GM21717 (cell line): ENCODE measurements at regions not wholly inside any gene's neighbourhood (a gene's known extent, or its start where the extent isn't known, plus 50 kb on each side); places are given as distances from the start of the nearest gene placed in this dataset.
"Not testable (repeated sequence)": the region's sequence is repeated elsewhere in the genome, so short reads cannot be mapped to it uniquely, and the experiment has no call there.

Experiments
- ATAC-seq: cut with Tn5 transposase; IDR thresholded peaks from one replicate; pipeline ENCODE4 v1.9.1; 2021; ENCODE audit warnings: mild to moderate bottlenecking, moderate library complexity; ENCODE audit not compliant: unreplicated experiment

GRCh38 chr14:87734577-87735360 lies 258.2 kb downstream of the GALC start:
- not testable (repeated sequence) for ATAC-seq

GRCh38 chr14:87733115-87733514 lies 259.9 kb downstream of the GALC start:
- not testable (repeated sequence) for ATAC-seq

DNA sequence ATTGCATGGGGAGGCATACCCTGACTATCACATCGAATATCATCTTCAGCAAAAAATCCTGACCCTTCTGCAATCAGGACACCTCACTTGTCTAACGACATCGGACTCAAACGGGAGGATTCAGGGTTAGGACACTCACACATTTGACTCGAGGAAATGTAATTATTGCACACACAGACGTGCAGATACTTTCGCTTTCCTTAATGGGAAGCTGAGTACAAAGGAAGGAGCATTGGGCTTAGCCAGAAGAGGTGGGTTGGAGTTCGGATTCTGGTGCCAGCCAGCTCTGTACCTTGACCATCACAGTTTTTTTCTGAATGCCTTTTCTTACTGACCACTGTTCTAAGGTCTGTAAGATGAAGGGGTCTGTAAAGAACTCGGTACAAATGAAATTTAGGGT lies 260.4 kb downstream of the GALC start:
- ATAC-seq: no peak

GRCh38 chr14:87725318-87725717 lies 267.7 kb downstream of the GALC start:
- no peak for ATAC-seq

DNA sequence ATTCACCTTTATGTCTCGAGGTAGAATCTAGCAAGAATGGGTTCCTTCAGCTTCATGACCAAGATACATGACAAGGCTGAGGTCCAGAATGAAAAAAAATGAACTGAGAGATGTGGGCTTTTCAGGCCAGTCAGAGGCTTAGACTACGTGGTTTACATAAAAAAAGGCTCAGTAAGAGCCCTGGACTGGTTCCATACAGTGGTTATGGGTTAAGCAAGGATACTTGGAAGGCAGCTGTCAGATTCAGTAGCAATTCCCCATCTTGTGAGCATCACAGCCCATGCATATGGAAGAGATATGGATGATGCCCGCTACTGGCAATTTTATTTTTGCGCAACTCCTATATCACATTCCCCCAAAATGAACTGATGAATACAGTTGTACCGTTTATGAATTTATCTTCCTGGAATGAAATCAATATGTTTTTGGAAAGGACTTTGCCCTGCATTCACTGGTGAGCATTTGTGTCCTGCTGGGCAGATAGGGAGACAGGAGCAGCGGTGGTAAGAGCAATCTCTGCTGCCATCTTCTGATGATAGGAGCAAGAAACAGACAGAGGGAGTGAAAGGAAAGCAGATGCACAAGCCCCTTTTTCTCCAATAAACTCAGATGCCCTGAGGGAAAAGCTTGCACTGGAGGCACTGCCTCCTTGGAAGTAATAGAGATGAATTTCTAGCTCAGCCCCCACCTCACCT lies 280.4 kb downstream of the GALC start:
- ATAC-seq: no peak

GRCh38 chr14:87705439-87705896 lies 287.5 kb downstream of the GALC start:
- ATAC-seq: no peak

GRCh38 chr14:87698481-87698880 lies 294.5 kb downstream of the GALC start:
- no peak for ATAC-seq

GRCh38 chr14:87696485-87696884 lies 296.5 kb downstream of the GALC start:
- ATAC-seq: no peak

- ATAC-seq: no peak
These were observed 301.7 kb downstream of the GALC start for GRCh38 chr14:87691042-87691881.

DNA sequence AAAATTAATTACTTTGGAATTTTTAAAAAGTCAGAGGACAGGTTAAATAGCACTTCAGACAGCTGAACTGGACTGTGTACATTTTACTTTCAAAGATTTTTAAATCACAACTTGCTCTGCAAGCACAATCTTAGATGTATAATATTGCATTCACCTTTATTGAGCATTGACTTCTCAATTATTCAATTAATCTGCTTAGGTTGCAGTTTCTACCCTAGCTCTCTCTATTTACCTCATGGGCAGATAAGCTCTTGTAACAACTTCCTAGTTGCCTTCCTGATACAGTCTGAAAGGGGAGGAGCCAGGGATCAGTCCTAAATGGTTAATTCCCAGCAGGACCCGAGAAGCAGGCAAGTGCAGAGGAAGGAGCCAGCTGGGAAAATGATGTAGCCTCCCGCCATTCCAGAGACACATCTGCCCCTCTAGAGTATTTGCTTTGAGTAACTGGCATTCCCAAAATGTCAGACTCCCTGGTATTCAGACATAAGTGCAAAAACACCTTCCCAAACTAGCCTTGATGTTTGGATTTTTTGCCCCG lies 302.8 kb downstream of the GALC start:
- no peak for ATAC-seq

GRCh38 chr14:87688524-87688923 lies 304.5 kb downstream of the GALC start:
- ATAC-seq: no peak

DNA sequence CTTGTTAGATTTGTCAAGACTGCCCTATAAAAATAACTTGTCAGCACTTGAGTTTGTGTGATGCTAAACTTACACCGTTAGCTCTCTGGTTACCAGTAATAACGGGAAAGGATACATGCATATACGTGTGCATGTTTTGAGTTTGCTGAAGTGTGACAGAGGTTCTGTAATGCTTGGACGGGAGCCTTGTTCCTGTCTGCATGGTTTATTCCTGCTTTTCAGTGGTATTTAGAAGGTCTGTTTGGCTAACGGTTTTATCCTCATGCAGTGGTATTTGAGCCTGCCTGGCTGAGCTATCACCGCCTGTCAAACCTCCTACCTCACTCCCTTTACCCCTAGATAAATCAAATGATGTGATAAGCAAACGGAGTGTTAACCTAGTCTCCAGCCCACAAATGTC lies 305.6 kb downstream of the GALC start:
- no peak for ATAC-seq

GRCh38 chr14:87686746-87687145 lies 306.2 kb downstream of the GALC start:
- ATAC-seq: no peak

DNA sequence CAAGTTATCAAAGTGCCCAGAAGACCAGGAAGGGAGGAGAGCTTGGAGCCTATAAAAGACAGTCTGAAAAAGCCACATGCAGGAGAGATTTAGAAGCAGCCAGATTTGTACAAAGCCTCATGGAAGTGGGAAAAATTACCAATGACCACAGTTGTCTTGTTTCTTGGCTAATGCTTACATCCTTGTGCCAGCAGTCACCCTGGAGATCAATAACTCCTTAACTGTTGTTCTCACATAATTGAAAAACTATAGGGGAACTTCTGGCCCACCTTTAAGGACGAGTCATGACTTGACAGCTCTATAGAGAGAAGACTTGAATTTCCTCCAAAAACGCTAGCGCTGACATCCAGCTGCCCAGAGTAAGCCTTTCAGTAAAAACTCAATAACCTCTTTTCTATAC lies 313.1 kb downstream of the GALC start:
- no peak for ATAC-seq

GRCh38 chr14:87678624-87679023 lies 314.4 kb downstream of the GALC start:
- ATAC-seq: no peak

- ATAC-seq: no peak
These were observed 316.1 kb downstream of the GALC start for GRCh38 chr14:87676814-87677437.

DNA sequence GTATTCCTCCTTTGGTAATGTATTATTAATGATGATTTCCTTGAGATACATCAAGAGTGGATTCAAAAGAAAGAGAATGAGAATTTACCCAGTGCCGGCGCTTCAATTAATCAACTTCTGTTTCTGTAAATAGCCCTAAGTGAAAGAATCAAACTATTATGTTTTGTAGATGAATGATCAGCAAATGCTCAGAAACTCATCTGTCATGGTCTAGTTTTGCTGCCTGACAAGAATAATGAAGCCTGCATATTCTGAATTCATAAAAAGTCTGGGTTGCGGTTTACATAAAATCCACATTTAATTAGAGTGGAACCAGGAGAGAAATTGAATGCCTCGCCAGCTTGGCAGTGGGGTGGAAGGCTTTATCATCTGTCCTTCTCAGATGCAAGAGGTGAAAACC lies 325.3 kb downstream of the GALC start:
- no peak for ATAC-seq

GRCh38 chr14:87656315-87656714 lies 336.7 kb downstream of the GALC start:
- ATAC-seq: no peak

GRCh38 chr14:87652278-87652677 lies 340.7 kb downstream of the GALC start:
- no peak for ATAC-seq

- ATAC-seq: no peak
These were observed 348.3 kb downstream of the GALC start for GRCh38 chr14:87644689-87645088.

GRCh38 chr14:87643005-87643404 lies 350.0 kb downstream of the GALC start:
- no peak for ATAC-seq
